SK-N-SH (cell line): ENCODE measurements at regions not wholly inside any gene's neighbourhood (a gene's known extent, or its start where the extent isn't known, plus 50 kb on each side); places are given as distances from the start of the nearest gene placed in this dataset.

Source experiments
- CTCF ChIA-PET: fragments of 300-600, 350-600 bp; formaldehyde crosslinking; extraction: SDS; loops from one replicate; lab custom pipeline; 2021; lab: Yijun Ruan, JAX
- POLR2A ChIA-PET: fragments of 350-600 bp; sonication (Branson Sonifier 250); formaldehyde crosslinking; extraction: SDS; loops from one replicate; lab custom pipeline; 2020; ENCODE audit warnings: antibody characterized with exemption, inconsistent platforms; lab: Yijun Ruan, JAX
- DNase-seq: peaks from one replicate; pipeline ENCODE4 v3.0.0; 2012
- H2AFZ ChIP-seq: fragments of 200-600 bp; sonication (generic); 2 replicates; pipeline ENCODE4 v1.8.1; 2016; ENCODE audit warnings: antibody characterized with exemption, mild to moderate bottlenecking, low read depth
- H3F3A ChIP-seq: fragments of 200-600 bp; sonication (generic); replicated peaks from 2 replicates; pipeline ENCODE3; 2016; ENCODE audit warnings: antibody characterized with exemption, mild to moderate bottlenecking; ENCODE audit not compliant: insufficient read depth
- H3K27ac ChIP-seq, 2 experiments: fragments of 200-500 bp in 1 of 2; fragments of 200-600 bp in 1 of 2; sonication (Bioruptor generic) in 1 of 2; sonication (generic), shearing (Covaris generic) in 1 of 2; 2 replicates each; pipeline versions ENCODE4 v1.5.1 to v1.6.1; 2014 to 2016; ENCODE audit warnings: low read depth in 2 of 2, inconsistent platforms in 1 of 2, low read length in 1 of 2, mild to moderate bottlenecking in 1 of 2, mixed read lengths in 1 of 2
- H3K27me3 ChIP-seq: fragments of 200-600 bp; sonication (generic), shearing (Covaris generic); 2 replicates; pipeline ENCODE4 v1.6.1; 2016; ENCODE audit warnings: mixed run types; ENCODE audit not compliant: insufficient read depth
- H3K36me3 ChIP-seq, 2 experiments: fragments of 200-500 bp in 1 of 2; fragments of 200-600 bp in 1 of 2; sonication (Bioruptor generic) in 1 of 2; sonication (generic) in 1 of 2; replicated peaks in 1 of 2; 2 replicates each; pipeline versions ENCODE3 to v1.5.1; 2014 to 2016; ENCODE audit warnings: low read length in 1 of 2, mild to moderate bottlenecking in 1 of 2; ENCODE audit not compliant: insufficient read depth in 2 of 2, control insufficient read depth in 1 of 2
- H3K4me1 ChIP-seq, 2 experiments: fragments of 200-500 bp in 1 of 2; fragments of 200-600 bp in 1 of 2; sonication (Bioruptor generic) in 1 of 2; sonication (generic), shearing (Covaris generic) in 1 of 2; 2 replicates each; pipeline versions ENCODE4 v1.5.1 to v1.6.1; 2014 to 2016; ENCODE audit warnings: low read depth in 1 of 2, low read length in 1 of 2, mixed run types in 1 of 2; ENCODE audit not compliant: insufficient read depth in 2 of 2, control insufficient read depth in 1 of 2
- H3K4me2 ChIP-seq: fragments of 200-600 bp; sonication (generic), shearing (Covaris generic); 2 replicates; pipeline ENCODE4 v1.6.1; 2017; ENCODE audit warnings: mixed run types
- H3K4me3 ChIP-seq, 2 experiments: fragments of 200-500 bp in 1 of 2; fragments of 200-600 bp in 1 of 2; sonication (Bioruptor generic) in 1 of 2; sonication (generic), shearing (Covaris generic) in 1 of 2; 2 replicates each; pipeline versions ENCODE4 v1.5.1 to v1.8.1; 2014 to 2016; ENCODE audit warnings: low read depth in 2 of 2, inconsistent platforms in 1 of 2, low read length in 1 of 2, mild to moderate bottlenecking in 1 of 2, mixed read lengths in 1 of 2, moderate library complexity in 1 of 2
- H3K79me2 ChIP-seq: fragments of 200-600 bp; sonication (generic); 2 replicates; pipeline ENCODE4 v1.8.1; 2017; ENCODE audit warnings: mild to moderate bottlenecking; ENCODE audit not compliant: insufficient read depth
- H3K9ac ChIP-seq: fragments of 200-600 bp; sonication (generic); 2 replicates; pipeline ENCODE4 v1.6.1; 2017; ENCODE audit warnings: mixed run types
- H3K9me2 ChIP-seq: fragments of 200-600 bp; sonication (generic); 2 replicates; pipeline ENCODE4 v1.6.1; 2017; ENCODE audit warnings: mixed run types
- H3K9me3 ChIP-seq: fragments of 200-600 bp; sonication (generic); 2 replicates; pipeline ENCODE4 v1.6.1; 2017; ENCODE audit warnings: mixed run types, mild to moderate bottlenecking, moderate library complexity
- H4K20me1 ChIP-seq: fragments of 200-600 bp; sonication (generic); 2 replicates; pipeline ENCODE4 v1.6.1; 2017; ENCODE audit warnings: mild to moderate bottlenecking, mixed run types; ENCODE audit not compliant: insufficient read depth
- CHD2 ChIP-seq: fragments of 150-350 bp; IDR thresholded peaks from 2 replicates; pipeline ENCODE4 v1.6.1; 2018; ENCODE audit warnings: low read length; ENCODE audit not compliant: partially characterized antibody
- EZH2phosphoT487 ChIP-seq: fragments of 200-600 bp; sonication (generic); IDR thresholded peaks from 2 replicates; pipeline ENCODE4 v1.6.1; 2017; ENCODE audit warnings: low read depth, mixed run types, mild to moderate bottlenecking, antibody characterized with exemption, moderate library complexity, borderline replicate concordance
- FOXM1 ChIP-seq: IDR thresholded peaks from 2 replicates; pipeline ENCODE4 v1.4.0; 2012; ENCODE audit warnings: low read depth, mild to moderate bottlenecking
- GABPA ChIP-seq: IDR thresholded peaks from 2 replicates; pipeline ENCODE4 v1.4.0; 2012; ENCODE audit warnings: low read depth, mild to moderate bottlenecking
- GATA2 ChIP-seq: sonication (generic); formaldehyde crosslinking; IDR thresholded peaks from 2 replicates; pipeline ENCODE4 v1.5.0; 2020; ENCODE audit warnings: mild to moderate bottlenecking, missing genetic modification reagents
- JUND ChIP-seq: IDR thresholded peaks from 2 replicates; pipeline ENCODE4 v1.4.0; 2012
- MEF2A ChIP-seq: IDR thresholded peaks from 2 replicates; pipeline ENCODE4 v1.4.0; 2012; ENCODE audit warnings: low read depth, borderline replicate concordance
- POLR2AphosphoS5 ChIP-seq: IDR thresholded peaks from 2 replicates; pipeline ENCODE4 v1.6.1; 2012; ENCODE audit warnings: low read depth, low read length
- RAD21 ChIP-seq: IDR thresholded peaks from 2 replicates; pipeline ENCODE4 v1.6.1; 2012; ENCODE audit warnings: mild to moderate bottlenecking, low read length
- SIN3A ChIP-seq: IDR thresholded peaks from 2 replicates; pipeline ENCODE4 v1.6.1; 2012; ENCODE audit warnings: low read depth, mild to moderate bottlenecking, low read length, moderate library complexity, borderline replicate concordance
- TCF12 ChIP-seq: IDR thresholded peaks from 2 replicates; pipeline ENCODE4 v1.4.0; 2012
- YY1 ChIP-seq: IDR thresholded peaks from 2 replicates; pipeline ENCODE4 v1.4.0; 2012; ENCODE audit warnings: low read depth, mild to moderate bottlenecking
- TF ChIP-seq, protein P1 (sequence below): IDR thresholded peaks from 2 replicates; pipeline ENCODE4 v1.4.0; 2012; ENCODE audit warnings: low read depth, borderline replicate concordance
- TF ChIP-seq, protein P2 (sequence below): fragments of 150-350 bp; IDR thresholded peaks from 2 replicates; pipeline ENCODE4 v1.6.1; 2016; ENCODE audit warnings: mild to moderate bottlenecking, low read depth, low read length
- TF ChIP-seq, protein P3 (sequence below): IDR thresholded peaks from 2 replicates; pipeline ENCODE4 v1.6.1; 2012; ENCODE audit warnings: mild to moderate bottlenecking, low read depth, low read length, moderate library complexity

DNA sequence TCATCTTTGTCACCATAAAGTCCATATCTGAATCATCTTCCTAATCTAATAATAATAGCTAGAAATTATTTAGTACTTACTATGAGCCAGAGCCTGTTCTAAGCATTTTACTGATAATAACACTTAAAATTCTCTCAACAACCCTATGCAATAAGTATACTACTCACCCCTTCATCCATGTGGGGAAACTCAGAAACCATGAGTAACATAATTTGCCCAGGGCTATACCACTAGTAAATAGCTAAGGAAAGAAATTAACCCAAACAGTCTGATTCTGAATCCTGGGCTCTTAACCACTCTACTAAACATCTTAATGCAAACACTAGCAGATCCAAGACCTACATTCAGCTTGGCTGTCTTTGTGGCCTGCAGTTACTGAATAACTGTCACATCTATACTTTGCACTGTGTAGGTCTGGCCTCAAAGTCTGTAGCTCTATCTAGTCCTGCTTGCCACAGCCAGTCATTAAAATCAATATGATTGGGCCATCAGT lies 394.8 kb upstream of the ESRRG start:
- ChIA-PET CTCF (no interaction called here), POLR2A (no interaction called here)
- Histone ChIP-seq H3K79me2 (no peaks in the 10 kb centered on the region), H3K27ac (no peak overlapping the region), H3K36me3 (no peaks in the 10 kb centered on the region), H3K9me2 (no peaks in the 10 kb centered on the region), H3K9me3 (no peaks in the 10 kb centered on the region), H3K9ac (no peak overlapping the region), H3K4me3 (no peak overlapping the region), H3K4me2 (no peak overlapping the region), H3K4me1 (peaks cover 0 to 18% of the 10 kb centered on the region in 2 experiments; a peak in 2 of 4 replicates), H3K27me3 (no peaks in the 10 kb centered on the region), H4K20me1 (no peaks in the 10 kb centered on the region), H3F3A (no peaks in the 10 kb centered on the region), H2AFZ (no peak overlapping the region)
- TF ChIP-seq, protein P1, sequence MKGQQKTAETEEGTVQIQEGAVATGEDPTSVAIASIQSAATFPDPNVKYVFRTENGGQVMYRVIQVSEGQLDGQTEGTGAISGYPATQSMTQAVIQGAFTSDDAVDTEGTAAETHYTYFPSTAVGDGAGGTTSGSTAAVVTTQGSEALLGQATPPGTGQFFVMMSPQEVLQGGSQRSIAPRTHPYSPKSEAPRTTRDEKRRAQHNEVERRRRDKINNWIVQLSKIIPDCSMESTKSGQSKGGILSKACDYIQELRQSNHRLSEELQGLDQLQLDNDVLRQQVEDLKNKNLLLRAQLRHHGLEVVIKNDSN: no peak
- TF ChIP-seq RAD21 (no peak), MEF2A (no peak), JUND (no peak), TCF12 (no peak), YY1 (no peak), EZH2phosphoT487 (no peak), FOXM1 (no peak), POLR2AphosphoS5 (no peak), GATA2 (no peak), GABPA (no peak), CHD2 (no peak), SIN3A (no peak)
- TF ChIP-seq, protein P2, sequence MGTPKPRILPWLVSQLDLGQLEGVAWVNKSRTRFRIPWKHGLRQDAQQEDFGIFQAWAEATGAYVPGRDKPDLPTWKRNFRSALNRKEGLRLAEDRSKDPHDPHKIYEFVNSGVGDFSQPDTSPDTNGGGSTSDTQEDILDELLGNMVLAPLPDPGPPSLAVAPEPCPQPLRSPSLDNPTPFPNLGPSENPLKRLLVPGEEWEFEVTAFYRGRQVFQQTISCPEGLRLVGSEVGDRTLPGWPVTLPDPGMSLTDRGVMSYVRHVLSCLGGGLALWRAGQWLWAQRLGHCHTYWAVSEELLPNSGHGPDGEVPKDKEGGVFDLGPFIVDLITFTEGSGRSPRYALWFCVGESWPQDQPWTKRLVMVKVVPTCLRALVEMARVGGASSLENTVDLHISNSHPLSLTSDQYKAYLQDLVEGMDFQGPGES: no peak
- TF ChIP-seq, protein P3, sequence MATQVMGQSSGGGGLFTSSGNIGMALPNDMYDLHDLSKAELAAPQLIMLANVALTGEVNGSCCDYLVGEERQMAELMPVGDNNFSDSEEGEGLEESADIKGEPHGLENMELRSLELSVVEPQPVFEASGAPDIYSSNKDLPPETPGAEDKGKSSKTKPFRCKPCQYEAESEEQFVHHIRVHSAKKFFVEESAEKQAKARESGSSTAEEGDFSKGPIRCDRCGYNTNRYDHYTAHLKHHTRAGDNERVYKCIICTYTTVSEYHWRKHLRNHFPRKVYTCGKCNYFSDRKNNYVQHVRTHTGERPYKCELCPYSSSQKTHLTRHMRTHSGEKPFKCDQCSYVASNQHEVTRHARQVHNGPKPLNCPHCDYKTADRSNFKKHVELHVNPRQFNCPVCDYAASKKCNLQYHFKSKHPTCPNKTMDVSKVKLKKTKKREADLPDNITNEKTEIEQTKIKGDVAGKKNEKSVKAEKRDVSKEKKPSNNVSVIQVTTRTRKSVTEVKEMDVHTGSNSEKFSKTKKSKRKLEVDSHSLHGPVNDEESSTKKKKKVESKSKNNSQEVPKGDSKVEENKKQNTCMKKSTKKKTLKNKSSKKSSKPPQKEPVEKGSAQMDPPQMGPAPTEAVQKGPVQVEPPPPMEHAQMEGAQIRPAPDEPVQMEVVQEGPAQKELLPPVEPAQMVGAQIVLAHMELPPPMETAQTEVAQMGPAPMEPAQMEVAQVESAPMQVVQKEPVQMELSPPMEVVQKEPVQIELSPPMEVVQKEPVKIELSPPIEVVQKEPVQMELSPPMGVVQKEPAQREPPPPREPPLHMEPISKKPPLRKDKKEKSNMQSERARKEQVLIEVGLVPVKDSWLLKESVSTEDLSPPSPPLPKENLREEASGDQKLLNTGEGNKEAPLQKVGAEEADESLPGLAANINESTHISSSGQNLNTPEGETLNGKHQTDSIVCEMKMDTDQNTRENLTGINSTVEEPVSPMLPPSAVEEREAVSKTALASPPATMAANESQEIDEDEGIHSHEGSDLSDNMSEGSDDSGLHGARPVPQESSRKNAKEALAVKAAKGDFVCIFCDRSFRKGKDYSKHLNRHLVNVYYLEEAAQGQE: no peak
- DNase-seq: no peak
